IPS-NIHi7 (cell line): ENCODE measurements at regions not wholly inside any gene's neighbourhood (a gene's known extent, or its start where the extent isn't known, plus 50 kb on each side); places are given as distances from the start of the nearest gene placed in this dataset.
"Not testable (repeated sequence)": the region's sequence is repeated elsewhere in the genome, so short reads cannot be mapped to it uniquely, and the experiment has no call there.

Experiments
- DNase-seq: peaks from one replicate; pipeline ENCODE4 v3.0.0; 2012; ENCODE audit warnings: mixed read lengths; ENCODE audit errors: extremely low spot score

DNA sequence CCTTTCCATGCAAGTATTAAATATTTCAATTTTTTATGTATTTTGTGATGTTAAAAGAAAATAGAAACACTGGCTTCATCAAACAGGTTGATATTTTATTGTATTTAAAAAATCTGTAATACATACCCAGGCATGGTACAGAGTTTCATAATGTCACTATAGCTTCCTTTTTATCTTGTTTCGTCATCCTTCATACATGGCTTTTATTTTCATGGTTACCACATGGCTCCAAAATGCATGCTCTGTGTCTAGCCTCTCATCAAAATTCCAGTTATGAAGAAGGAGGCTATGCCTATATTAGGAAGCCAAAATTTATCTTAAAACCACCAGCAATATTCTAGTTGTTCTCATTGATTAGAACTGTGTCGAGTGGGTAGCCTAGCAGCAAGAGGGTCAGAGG lies 464.8 kb downstream of the BTG1 start:
- DNase-seq = no peak

DNA sequence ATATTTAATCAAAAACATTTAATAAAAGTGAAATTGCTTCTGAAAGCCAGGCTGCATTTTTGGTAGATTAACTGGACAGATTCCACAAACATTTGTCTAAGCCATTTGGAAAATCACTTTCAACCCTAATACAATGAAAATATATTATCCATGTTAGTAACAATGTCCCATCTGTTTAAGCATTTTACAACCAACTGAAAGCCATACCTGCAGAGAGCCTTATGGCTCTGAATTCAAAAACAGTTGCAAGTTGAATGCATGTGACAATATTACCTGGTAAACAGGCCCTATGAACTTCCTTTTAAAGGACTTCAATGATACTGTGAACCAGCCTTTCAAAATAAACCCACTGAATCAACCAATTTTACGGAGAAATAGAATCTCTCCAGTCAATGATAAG lies 468.1 kb downstream of the BTG1 start:
- DNase-seq = no peak

DNA sequence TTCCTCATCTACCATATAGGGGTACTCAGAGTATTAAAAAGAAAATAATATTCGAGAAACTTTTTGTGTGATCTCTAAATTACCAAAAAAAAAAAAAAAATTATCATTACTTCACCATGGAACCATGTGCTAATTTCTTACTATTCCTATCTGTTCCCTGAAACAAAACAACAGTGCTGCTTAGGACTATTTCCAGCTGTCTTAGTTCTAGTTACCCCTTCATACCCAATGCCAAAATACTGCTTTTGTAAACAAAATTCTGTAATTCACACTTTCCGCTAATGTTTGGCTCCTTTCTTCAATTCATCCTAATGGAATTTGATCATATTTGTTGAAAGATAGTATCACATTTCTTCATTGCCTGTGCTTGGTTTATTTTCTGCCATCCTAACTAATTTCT lies 470.2 kb downstream of the BTG1 start:
- DNase-seq = no peak

DNA sequence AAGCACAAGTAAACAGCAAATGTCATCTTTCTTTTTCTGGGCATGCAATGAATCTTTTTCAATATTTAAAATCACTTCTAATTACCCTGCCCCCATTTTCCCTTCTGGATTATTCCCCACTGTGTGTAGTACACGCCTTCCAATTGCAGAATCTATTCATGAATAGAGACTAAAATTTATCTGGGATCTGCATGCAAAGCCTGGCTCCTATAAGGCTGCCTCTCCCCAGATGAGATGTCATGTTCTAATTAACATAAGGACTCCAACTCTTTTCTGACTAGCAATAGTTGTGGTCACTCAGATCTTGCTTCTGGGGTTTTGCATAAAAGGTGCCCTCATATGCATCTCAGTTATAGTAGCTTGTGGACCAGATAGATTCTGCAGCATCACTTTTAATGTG lies 473.5 kb downstream of the BTG1 start:
- DNase-seq = no peak

DNA sequence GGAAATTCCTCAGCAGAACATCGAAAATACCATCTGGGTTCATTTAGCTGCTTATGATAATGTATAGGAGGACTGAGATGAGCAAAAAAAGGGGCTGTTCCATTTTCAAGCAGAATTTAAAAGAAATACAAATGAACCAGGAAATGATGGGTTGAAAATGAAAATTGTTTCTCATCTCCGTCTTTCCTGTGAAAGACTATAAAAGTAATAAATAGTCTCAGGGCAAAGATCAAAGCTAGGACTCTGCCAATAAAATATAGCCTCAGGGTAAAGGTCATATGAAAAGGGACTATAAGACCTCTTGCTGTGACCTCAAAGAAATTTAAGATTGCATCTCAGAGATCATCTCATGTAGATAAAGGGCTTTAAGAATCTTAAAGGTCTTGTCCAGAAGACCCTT lies 478.0 kb downstream of the BTG1 start:
- DNase-seq = no peak

DNA sequence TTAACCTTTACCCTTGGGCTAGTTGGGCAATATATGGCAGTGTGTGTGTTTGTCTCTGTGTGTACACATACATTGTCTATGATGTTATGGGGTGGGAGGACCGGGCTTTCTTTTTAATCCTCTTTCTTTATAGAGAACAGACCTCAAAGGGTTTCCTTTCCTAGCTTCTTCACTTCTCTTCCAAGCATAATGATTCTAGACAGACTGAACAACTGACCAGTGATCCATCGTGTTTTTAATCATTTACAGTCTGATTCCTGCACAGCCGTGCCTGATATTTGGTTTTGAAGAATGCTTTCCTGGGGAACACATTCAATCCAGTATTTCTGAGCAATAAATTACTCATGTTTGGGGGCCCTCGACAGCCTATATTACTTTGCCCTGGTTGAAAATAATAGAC lies 481.1 kb upstream of the DCN start:
- DNase-seq = no peak

DNA sequence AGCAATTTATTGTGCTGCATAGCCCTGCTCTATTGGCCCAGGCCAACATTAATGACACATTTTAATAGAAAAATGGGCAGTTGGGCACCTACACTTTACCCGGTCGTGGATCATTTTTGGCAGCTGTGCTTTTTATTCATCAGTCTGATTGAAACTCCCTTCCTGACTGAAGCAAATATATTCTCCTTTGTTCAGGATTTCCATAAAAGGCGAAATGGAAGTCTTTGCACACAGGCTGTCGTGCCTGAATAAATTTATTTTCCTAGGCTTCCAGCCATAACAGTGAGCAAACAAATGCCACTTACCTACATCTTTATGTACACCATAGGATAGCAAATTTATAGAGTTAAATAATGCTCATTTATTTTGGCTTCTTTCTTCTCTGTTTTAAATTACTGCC lies 480.7 kb upstream of the DCN start:
- no peak for DNase-seq

DNA sequence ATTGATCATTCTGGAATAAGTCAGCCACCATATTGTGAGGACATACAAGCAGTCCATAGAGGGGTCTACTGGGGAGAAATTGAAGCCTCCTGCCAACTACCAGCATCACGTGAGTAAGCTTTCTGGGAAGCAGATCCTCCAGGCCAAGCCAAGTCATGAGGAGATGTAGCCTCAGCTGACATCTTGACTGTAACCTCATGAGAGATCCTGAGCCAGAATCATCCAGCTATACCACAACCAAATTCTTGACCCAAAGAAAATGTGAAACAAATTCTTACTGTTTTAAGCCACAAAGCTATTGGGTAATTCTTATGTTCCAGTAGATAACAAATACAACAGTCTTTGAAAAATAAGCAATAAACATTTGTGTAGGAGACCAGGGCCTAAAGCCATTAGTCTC lies 479.4 kb upstream of the DCN start:
- DNase-seq = no peak

DNA sequence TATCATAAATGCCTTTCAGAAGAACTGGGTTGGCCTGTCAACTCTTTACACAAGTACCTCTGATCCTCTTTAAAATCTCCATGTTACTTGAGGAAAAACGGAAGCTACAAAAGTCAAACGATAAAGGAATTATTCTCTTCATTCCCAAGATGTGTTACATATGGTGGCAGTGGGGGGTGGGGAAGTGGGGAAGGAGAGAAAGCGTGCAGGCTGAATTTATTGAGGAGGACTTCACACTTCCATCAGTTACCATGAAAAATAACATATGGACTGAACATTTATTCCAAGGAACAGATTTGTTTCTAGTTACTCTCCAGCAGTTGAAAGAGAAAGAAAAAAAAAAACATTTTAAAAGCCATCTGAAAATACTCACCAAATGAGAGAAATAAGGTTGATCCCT lies 474.4 kb upstream of the DCN start:
- DNase-seq = no peak

DNA sequence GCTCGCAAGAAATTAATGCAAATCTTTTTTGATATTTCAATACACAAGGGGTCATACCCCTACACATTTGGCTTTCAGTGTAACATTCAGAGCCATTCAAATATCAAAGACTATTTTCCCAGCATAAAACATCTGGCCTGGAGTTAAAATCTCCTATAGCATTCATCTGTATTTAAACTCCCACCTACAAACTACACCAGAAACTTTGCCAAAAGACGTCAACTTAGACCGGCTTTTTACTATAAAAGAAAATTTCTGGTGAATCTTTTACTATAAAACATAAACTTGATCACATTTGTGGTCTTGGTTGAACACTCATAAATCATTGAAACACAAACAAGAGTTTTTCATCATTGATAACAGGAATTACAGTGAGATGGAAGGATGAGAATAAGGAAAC lies 473.3 kb upstream of the DCN start:
- no peak for DNase-seq

DNA sequence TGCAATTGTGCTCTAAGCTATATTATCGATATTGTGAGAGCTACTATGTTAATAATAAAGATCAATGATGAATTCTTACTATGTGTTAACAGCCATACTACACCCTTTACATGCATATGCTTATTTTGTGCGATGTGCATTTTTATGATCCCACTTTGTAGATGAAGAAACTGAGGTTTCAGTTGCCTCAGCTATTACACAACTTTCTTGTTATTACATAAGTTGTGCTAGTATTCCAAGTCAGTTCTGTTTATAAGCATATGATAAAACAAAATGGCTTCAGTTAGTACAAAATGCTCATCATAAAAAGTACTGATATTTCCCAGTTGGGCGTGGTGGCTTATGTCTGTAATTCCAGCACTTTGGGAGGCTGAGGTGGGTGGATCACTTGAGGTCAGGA lies 471.5 kb upstream of the DCN start:
- no peak for DNase-seq

DNA sequence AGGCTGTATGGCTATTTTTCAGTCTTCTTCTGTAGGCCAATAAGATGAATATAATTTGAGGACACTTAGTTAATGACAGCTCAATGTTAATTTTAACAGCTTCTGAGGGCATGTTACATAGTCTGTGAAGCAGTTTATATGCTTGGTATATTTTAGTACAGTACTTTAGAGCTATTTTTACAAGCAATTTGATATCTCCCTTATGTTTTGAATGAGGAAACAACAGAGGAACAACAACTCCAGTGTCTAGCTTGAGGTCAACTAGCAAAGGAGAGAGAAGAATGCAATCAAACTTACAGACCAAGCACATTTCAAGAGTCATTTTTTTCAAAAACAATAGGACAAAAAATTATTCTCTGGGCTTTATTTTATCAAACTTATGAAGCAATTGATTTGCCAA lies 469.1 kb upstream of the DCN start:
- no peak for DNase-seq

DNA sequence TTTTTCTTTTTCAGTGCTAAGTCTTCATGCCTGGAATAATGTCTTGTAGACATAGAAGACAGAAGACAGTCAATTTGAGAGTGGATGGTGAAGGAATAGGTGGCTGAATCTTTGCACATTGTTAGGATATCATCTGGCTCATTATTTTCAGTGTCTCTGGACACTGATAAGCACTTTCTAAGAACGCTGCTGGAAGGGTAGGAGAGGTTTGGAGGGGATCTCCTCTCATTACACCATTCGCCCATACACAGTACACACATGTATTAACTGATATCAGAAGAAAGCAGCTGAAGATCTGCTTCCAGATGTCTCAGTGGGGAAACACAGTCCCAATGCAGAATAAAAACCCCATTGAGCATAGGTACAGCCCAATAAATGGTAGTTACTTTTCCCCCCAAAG lies 461.1 kb upstream of the DCN start:
- DNase-seq = no peak

DNA sequence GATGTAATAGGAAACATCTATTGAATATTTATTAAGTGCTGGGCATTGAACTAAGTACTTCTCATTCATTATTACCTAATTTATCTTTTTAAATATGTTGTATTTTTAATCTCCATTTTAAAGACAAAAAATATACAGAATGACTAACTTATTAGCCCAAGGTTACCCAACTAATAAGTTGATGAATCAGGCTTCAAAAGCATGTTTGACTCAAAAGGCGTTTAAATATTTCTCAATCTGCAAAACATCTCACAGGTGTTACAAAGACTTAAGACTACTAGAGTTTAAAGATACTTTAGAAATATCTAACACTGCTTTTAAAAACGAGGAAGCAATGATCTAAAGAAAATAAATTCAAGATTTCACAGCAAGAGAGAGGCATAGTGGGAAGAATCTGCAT lies 457.4 kb upstream of the DCN start:
- no peak for DNase-seq

DNA sequence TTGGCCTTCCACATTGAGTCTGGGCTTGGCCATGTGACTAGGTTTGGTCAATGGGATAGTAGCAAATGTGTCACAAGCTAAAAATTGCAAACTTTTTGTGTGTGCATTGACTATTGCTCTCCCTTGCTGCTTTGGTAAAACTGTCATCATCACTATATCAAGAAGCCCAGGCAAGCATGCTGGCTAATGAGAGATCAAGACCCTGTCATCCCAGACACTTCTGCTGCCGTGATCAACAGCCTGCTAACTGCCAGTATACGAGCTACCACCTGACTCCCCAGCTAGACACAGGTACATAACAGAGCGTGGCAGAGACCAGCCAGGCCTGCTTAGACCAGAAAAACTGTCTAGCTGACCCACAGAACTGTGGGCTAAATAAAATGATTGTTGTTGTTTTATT lies 456.7 kb upstream of the DCN start:
- no peak for DNase-seq

DNA sequence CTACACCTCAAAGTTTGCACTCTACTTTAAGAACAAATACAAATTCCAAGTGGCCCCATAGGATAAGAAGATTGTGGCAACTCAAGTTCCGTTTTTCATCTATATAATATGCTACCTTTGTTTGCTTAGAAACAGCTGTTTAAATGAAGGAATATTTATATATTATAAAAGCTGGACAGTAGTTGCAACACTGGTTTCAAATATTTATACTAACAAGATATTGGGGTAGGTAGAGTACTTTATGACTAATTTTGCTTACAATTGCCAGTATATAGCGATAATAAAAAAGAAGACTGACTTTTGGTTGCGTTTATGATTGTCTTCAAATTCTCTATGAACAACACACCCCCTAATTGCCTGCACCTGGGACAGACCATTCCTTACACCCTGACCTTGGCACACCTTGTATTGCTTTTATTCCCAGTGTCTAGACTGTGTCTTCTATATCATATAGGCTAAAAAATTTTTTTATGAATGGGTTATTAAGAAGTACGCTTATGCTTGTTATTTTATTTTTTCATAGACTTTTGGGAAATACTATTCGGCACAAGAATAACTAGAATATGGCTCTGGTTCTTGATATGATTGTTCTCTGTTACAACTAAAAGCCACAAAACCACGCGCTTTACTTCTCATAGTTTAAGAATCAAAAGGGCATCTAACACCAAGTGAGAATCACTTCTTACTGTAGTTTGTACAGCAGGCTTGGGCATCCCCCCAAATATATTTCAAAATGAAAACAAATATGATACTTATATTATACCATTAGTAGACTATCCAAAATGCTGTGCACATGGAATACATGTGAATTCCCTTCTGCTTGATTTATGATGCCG lies 455.4 kb upstream of the DCN start:
- no peak for DNase-seq

DNA sequence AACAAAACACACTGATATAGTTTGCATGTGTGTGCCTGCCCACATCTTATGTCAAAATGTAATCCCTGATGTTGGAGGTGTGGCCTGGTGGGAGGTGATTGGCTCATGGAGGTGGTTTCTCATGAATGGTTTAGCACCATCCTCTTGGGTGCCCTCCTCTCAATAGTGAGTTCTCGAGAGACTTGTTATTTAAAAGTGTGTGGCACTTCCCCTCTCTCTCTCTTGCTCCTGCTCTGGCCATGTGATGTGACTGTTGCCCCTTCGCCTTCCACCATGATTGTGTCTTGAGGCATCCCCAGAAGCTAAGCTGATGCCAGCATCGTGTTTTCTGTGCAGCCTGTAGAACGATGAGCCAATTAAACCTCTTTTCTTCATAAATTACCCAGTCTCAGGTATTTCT lies 454.1 kb upstream of the DCN start:
- no peak for DNase-seq

DNA sequence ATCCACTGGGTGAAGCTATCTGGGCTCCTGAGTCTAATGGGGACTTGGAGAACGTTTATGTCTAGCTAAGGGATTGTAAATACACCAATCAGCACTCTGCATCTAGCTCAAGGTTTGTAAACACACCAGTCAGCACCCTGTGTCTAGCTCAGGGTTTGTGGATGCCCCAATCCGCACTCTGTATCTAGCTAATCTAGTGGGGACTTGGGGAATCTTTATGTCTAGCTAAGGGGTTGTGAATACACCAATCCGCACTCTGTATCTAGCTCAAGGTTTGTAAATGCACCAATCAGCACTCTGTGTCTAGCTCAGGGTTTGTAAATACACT lies 451.7 kb upstream of the DCN start:
- DNase-seq = not testable (repeated sequence)

DNA sequence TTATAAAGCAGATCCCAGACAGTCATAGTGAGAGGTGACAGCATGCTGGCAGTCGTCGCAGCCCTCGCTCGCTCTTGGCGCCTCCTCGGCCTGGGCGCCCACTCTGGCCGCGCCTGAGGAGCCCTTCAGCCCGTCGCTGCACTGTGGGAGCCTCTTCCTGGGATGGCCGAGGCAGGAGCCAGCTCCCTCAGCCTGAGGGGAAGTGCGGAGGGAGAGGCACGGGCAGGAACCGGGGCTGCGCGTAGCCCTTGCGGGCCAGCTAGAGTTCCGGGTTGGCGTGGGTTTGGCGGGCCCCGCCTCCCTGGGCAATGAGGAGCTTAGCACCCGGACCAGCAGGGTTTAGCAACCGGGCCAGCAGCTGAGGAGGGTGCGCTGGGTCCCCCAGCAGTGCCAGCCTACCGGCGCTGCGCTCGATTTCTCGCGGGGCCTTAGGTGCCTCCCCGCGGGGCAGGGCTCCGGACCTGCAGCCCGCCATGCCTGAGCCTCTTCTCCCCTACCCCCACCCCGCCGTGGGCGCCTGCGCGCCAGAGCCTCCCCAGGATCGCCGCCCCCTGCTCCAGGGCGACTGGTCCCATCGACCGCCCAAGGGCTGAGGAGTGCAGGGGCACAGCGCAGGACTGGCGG lies 451.2 kb upstream of the DCN start:
- DNase-seq = no peak

DNA sequence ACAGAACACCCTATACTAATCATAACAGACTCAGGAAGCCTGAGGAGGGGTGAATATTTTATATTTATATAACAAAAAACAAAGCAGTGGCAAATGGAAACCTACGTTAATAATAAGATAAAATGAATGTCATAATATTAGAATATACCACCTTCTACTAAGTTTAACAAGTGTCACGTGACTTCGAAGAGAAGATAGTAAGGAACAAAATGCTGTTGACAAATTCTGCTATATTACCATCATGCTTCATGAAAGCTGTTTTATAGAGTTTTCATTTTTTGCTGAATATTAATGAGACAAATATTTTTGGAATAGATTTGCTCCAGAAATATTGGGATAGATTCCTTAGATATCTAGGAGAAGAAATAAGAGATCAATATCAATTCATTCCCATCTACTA lies 450.6 kb upstream of the DCN start:
- no peak for DNase-seq

DNA sequence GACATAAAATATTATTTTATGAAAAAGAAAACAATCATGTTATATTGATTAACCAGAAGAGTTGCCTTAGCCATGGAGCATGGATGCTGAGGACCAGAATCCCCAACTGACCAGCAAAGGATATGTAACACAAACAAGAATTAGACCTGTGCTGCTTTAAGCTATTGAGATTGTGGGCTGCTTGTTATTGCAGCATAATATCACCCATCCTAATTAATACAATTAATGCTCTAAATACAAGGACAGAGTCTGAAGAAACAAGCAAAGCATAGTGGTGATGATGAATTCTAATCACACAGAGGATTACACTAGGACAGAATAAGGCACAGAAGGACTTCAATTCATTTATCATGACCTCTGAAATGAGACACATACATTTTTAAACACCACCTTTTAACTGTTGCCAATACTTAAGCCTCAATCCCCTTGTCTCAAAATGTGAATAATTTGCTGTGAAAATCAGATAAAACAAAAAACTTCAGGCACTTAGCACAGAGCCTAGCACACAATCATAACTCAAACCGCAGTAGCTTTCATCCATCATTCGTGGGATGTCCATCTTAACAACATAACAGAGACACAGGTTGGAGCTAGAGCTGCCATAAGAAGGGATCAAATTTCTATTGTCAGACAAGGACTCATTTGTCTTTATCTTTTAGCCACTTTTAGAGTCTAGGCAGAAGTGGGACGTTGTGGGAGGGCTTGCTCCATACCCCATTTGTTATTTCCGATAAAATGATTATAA lies 449.6 kb upstream of the DCN start:
- DNase-seq = no peak

DNA sequence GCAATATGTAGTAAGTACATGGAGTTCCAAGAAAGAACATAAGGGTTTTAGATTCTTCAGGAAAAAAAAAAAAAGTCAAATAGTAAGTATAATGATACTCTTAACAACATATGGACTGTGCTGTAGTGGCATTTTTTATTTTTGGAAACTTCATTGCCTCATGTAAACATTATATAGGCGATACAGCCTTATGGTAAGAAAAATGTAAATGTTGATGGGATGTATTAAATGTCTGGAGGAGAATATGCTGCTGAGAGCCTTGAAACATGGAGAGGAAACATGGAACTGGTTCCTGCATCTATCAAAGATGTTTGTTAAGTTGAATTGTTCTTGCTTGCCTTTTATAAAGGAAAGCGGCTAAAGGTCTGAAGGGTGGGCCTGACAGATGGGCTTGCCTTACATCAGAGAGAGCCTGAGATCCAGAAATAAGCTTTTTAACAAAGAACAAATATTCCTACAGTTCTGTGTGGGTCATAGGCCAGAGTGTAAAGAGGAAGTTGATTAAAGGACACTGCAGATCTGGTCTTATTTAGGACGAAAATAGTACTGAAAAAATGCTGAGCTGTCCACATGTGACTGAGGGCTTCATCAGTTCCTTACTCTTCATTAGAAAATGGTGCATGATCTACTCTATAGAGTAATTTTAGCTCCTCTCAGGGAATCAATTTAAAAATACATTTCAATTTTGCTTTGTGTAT lies 448.1 kb upstream of the DCN start:
- no peak for DNase-seq

DNA sequence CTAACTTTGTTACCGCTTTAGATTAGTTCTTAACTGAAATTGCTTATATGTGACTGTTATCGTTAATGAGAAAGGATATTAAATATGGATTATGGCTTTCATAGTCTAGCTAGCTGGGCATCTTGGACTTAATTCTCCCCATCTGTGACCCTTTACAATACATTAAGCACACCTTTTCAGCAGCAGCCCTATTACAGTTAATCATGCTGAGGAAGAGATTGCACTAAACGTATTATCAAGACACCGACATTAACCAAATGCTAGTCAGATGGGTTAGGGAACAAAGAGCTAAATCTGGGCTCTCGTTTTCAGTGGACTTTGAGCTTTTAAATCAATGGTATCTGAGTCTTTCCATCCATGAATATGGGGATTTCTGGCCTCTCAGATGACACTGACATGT lies 447.5 kb upstream of the DCN start:
- no peak for DNase-seq
